ENCODE measurements at regions not wholly inside any gene's neighbourhood (a gene's known extent, or its start where the extent isn't known, plus 50 kb on each side); places are given as distances from the start of the nearest gene placed in this dataset.

DNA sequence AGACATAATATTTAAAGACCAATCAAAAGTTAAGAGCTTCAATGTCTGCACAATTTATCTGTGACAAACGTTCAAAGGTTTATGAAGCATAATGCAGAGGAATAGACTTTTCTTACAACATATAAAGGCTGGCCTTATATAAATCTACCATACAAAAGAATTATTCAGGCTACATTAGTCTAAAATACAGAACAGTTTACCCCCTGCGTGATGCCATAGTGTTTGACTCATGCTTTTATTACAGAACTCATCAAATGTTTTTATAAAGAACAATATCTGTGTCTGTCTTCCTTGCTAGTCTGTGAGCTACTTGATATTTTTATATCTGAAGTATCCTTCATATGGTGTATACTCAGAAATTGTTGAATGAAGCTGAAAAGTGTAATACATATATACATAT lies 1084.5 kb upstream of the FLRT2 start:
- TF ChIP-seq, protein P1, sequence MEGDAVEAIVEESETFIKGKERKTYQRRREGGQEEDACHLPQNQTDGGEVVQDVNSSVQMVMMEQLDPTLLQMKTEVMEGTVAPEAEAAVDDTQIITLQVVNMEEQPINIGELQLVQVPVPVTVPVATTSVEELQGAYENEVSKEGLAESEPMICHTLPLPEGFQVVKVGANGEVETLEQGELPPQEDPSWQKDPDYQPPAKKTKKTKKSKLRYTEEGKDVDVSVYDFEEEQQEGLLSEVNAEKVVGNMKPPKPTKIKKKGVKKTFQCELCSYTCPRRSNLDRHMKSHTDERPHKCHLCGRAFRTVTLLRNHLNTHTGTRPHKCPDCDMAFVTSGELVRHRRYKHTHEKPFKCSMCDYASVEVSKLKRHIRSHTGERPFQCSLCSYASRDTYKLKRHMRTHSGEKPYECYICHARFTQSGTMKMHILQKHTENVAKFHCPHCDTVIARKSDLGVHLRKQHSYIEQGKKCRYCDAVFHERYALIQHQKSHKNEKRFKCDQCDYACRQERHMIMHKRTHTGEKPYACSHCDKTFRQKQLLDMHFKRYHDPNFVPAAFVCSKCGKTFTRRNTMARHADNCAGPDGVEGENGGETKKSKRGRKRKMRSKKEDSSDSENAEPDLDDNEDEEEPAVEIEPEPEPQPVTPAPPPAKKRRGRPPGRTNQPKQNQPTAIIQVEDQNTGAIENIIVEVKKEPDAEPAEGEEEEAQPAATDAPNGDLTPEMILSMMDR (IDR thresholded peaks at IDR 0.05), result no peak
- TF ChIP-seq POLR2A (IDR thresholded peaks at IDR 0.05), result no peak
